Prostate gland (tissue), 2 donors: ENCODE measurements at regions not wholly inside any gene's neighbourhood (a gene's known extent, or its start where the extent isn't known, plus 50 kb on each side); places are given as distances from the start of the nearest gene placed in this dataset.

Experiments
- POLR2A ChIP-seq: fragments of 450-650 bp; IDR thresholded peaks from one replicate; pipeline ENCODE4 v1.6.1; 2016; ENCODE audit warnings: antibody characterized with exemption, mild to moderate bottlenecking
- POLR2AphosphoS5 ChIP-seq: sonication (generic); formaldehyde crosslinking; IDR thresholded peaks from one replicate; pipeline ENCODE4 v1.6.1; 2017; ENCODE audit warnings: antibody characterized with exemption
- TF ChIP-seq, protein P1 (sequence below), 4 experiments: fragments of 200-600 bp in 2 of 4; fragments of 450-650 bp in 2 of 4; sonication (generic) in 2 of 4; IDR thresholded peaks; 1 replicate in 3 of 4; 2 replicates in 1 of 4; pipeline ENCODE4 v1.5.1; 2016 to 2019; ENCODE audit warnings: antibody characterized with exemption in 4 of 4, mild to moderate bottlenecking in 2 of 4, moderate library complexity in 2 of 4

DNA sequence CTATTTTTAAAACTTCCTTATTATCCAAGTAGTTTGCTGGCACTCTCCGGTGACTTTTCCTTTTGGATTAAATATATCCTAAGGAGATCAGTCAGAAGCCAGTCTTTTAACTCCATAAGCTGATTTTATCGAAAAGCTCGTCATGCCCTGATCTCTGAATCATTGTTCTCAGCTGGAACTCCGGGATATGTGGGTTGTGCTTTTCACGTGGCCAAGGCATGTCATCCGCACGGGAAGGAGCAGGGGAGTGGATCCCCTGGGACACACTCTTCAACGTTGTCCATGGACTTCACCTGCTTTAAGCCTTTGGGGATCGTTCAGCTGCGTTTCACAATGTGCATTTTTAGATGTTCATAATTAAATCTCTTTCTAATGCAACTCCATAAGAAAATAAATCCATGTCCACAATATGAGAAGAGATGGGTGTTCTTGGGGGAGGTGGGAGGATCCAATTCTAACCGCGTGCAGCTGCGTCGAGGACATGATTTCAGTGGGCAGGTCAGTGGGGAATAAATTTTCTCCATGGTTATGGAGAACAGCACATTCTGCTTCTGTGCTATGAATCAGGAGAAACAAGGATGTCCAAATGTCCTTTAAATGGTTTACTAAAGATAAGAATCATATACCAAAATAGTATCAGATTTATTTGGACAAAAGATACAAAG is 229.5 kb upstream of the ADARB2 start:
- TF ChIP-seq, protein P1, sequence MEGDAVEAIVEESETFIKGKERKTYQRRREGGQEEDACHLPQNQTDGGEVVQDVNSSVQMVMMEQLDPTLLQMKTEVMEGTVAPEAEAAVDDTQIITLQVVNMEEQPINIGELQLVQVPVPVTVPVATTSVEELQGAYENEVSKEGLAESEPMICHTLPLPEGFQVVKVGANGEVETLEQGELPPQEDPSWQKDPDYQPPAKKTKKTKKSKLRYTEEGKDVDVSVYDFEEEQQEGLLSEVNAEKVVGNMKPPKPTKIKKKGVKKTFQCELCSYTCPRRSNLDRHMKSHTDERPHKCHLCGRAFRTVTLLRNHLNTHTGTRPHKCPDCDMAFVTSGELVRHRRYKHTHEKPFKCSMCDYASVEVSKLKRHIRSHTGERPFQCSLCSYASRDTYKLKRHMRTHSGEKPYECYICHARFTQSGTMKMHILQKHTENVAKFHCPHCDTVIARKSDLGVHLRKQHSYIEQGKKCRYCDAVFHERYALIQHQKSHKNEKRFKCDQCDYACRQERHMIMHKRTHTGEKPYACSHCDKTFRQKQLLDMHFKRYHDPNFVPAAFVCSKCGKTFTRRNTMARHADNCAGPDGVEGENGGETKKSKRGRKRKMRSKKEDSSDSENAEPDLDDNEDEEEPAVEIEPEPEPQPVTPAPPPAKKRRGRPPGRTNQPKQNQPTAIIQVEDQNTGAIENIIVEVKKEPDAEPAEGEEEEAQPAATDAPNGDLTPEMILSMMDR (IDR thresholded peaks at IDR 0.05), result no peak
- TF ChIP-seq POLR2A, result no peak
- TF ChIP-seq POLR2AphosphoS5, result no peak
